Stimulated activated naive CD8-positive, alpha-beta T cell treated with anti-CD3 and anti-CD28 coated beads, Interleukin-15, Interleukin-2, amounts not matched to agents 100 U/mL and 50 U/mL, for 24 hours (primary cell): ENCODE measurements at regions not wholly inside any gene's neighbourhood (a gene's known extent, or its start where the extent isn't known, plus 50 kb on each side); places are given as distances from the start of the nearest gene placed in this dataset.

Experiments
- ATAC-seq: fragments of 150-1000 bp; cut with Tn5 transposase; one replicate; pipeline ENCODE4 v1.10.0; 2021
- DNase-seq: peaks from one replicate; pipeline ENCODE4 v3.0.0; 2021

DNA sequence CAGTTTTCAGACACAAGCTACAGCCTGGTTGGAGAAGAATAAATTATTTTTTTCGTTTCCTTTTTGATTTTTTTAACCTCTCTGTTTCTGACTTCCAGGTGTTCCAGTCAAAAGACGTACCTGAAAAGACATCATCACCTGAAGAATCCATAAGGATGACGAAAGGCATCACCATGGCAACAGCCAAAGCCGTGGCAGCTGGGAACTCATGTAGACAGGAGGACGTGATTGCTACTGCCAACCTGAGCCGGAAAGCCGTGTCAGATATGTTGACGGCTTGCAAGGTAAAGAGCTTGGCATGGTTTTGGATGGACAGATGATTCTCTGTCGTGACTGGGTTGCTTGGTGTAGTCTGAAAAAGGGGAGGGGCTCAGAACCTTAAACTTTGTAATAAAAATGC lies 237.0 kb upstream of the TPM1 start:
- ATAC-seq: no peak

DNA sequence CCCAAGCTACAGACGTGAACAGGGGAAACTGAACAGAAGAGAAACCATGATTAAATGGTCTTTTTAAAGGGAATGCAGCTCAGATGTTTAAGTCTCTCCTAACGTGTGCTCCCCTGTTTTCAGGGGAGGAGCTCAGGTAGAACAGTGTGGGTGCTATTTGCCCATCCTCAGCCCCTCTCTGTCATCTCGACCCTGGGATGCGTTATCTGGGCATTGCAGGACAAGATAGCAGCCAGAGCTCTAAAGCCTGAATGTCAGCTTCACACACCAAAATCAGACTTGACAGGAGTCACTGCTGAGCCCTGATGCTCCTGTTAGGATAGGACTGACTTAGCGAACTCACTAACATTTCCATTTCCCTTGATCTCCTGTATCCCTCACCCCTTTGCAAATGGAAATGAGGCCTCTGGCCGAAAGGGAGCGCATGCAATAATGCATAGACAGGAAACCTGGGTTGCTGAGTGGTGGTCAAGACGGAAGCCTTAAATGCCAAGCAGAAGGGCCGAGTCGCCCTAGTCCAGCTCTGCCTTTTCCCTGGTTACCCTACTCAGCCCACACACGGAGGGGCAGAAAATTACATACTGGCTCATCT lies 234.9 kb upstream of the TPM1 start:
- no peak for DNase-seq
- ATAC-seq: no peak

More for the DNA sequence above, 237.0 kb upstream of the TPM1 start:
- no peak for DNase-seq

DNA sequence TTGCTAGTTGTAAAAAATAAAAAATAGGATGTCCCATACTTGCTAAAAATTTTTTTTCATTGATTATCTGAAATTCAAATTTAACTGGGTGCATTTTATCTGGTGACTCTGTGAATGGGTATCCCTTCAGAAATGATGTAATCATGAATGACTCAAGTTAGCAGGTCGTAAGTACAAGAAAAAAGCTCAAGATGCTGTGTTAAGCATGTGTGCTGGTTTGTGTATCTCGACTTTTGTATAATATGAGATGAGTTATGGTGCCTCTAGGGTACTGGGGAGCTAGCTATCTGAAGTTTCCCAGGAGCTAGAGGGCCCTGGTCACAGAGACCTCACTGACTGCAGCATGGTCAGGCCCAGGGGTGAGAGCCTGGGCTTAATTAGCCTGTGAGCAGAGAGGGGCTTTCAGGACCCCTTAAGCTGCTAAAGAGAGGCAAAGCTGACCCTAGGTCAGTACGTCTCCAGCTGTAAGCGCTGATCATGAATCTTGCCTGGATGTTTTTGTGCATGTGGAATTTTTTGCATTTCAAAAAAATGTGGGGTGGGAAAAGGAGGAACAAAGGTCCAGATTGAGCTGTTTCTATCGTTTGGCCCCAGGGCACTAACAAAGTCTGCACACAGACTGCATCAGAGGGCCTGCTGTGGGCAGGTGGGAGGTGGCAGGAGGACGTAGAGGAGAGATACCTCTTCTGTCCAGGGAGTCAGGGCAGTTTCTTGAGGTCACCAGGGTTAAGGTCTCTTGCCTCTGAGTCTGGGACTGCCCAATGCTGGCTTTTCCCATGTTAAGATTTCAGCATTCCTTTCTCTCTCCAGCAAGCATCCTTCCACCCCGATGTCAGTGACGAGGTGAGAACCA lies 233.2 kb upstream of the TPM1 start:
- DNase-seq: no peak
- no peak for ATAC-seq

DNA sequence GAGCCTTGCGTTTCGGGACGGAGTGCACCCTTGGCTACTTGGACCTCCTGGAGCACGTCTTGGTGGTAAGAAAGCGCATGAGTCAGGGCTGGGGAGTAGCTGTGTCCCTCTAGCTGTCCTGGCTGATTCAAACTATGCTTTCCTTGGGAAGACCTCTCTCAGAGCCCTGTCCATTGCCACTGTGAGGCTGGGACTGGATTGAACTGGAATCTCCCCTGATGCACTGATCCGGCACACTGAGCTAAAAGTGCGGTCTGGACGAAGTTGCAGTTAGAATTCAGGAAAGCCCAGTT lies 232.6 kb upstream of the TPM1 start:
- DNase-seq (no peak), ATAC-seq (no peak)

DNA sequence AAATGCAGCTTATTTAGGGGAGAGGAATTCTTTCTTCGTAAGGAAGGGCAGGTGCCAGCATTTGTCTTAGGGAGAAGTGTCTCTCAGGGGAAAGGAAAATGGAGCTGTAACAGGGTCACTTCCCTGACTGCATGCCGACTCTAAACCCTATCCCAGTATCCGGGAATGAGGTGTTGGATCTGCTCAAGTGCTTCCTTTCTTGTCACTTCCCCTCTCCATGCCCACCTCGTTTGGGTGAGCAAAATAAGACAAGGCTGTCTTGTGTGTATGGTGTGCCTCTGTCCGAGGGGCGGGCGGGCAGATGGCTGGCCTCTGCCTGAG lies 230.1 kb upstream of the TPM1 start:
- ATAC-seq: no peak
- no peak for DNase-seq

DNA sequence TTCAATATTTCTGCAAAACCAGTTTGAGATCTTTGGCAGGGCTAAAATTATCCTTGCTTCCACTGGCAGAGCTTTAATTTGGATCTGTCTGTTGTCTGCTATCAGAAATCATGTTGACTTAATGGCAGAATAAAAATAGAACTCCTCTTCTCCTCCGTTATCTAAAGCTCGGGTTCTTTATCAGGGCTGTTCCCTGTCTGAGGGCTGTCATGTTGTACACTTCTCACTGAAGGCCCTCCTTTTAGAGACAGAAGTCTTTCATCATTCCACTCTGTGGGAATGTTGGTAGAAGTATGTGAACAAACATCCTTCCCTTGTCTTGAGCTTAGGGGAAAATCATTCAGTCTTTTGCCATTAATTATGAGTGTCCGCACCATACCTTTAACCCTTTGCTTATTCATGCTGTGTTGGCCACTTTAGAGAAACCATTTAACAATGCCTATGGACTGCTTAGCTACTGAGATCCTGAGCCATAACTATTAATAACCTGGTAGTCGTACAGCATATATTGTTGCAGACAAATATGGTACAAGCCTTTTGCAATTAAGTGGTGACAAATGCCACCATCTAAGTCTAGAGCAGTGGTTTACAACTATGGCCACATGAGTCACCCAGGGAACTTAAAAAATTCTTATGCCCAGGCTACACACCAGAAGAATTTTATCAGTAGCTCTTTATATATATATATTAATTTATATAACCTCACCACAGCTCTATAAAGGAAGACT lies 226.0 kb upstream of the TPM1 start:
- DNase-seq: no peak
- ATAC-seq: no peak

DNA sequence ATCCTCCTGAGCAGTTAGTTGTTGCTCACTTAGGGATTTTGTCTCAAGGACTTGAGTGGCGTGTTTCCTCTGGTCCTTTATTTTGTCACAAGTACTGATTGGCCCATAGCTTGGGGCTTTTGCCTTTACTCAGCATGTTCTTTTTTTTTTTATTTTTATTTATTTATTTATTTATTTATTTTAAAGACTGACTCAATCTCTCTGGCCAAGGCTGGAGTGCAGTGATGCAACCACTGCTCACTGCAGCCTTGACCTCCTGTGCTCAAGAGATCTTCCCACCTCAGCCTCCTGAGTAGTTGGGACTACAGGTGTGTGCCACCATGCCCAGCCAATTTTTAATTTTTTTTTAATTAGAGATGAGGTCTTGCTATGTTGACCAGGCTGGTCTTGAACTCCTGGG lies 223.9 kb upstream of the TPM1 start:
- no peak for DNase-seq
- no peak for ATAC-seq

DNA sequence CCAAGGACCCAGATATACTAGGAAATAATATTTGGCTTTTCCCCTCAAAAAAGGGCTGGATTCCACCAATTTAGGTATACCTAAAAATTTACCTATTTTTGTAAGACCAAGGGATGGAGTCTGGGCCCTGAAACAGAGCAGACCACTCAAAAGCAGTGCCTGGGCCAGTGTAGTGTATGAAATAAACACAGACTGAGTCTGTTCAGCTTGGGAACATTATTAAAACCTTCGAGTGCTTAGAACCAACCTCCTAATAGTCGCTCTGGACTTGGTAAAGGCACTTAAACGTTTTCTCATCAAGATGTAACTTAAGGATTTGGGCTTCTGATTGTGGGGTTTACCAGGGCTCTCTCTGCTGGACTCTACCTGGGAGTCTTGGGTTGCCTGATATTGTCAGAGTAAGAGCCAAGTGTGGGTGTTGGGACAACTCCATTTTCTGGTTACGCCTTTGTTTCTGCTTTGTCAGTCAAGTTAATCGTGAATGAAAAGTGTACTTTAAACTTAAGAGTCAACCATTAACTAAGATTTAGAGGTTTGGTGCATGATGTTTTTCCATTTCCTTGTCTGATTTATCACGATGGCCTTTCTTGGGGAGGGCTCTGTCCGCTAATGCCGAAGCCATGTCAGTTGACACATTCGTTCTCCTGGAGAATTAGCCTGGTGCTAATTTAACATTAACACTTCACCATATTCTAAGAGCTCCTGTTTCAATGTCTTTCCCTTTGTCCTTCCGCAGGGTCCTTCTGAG lies 221.0 kb upstream of the TPM1 start:
- ATAC-seq: no peak
- no peak for DNase-seq

DNA sequence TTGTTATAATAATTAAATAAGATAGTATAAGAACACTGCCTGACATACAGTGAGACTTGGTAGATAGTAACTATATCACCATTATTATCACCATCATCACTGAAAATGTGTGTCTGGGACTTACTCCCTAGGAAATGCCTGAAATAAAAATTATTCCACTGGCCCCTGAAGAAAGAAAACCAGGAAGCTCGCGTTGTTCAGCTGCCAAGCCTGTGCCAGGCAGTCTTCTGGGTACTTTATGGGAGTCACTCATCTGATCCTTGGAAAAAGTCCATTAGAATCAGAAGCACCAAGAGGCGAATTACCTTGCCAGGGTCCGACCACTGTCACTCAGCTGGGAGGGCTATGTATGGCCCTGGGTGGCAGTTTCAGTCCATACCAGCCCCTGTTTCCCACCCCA lies 220.3 kb upstream of the TPM1 start:
- no peak for DNase-seq
- no peak for ATAC-seq

DNA sequence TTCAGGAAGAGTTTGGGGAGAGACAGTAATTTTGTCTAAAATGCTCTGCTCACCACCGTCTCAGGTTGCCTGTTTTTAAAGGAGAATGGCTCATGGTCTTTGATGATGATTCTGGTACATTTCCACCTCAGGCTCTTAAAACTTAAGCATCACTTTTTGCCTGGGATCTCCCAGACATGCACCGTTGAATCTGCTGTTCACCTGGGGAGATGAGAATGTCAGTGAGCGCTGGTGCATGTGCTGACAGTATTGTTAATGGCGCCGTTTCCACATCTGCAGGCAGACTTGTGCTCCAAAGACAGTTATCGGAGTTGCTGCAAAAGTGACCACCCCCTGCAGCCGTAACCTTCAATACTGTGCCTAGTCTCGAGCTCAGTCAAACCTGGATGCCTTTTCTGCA lies 219.0 kb upstream of the TPM1 start:
- no peak for ATAC-seq

DNA sequence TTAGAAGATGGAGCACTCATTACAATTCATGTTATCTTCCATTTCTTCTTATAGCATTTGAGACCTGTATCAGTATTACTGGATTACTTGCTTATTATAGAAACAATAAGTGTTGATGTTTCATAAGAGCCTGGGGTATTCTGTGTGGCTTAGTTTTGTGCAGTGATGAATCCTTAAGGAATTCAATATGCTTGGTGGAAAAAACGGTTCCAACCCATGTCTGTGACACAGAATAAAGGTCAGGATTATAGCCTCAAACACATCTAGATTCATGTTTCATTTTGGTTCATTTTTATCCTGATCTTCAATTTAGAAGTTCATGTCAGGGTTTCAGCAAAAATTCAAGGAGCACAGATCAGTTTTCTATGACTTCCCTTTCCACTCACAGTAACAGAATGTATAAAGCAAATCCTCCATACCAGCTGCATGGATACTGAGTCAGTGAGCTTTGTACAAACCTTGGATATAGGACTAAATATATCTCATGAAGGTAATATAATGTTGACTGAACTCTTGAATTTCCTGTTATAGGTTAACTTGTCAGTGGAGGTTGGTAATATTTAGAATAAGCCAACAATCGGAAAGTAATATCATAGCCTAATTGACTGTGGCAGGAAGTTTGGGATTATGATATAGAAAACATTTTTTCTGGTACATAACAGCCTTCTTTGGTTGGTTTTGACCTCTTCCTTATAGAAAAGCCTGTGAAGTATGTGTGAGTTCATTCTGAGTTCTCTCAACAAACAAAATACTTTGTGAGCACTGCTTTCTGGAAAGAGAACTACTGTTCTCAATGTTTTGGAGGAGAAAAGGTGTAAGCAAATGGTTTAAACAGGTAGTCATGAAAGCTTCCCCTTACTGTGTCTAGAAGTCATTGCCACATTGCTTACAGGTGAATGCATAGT lies 218.2 kb upstream of the TPM1 start:
- no peak for DNase-seq

More for the DNA sequence above, 219.0 kb upstream of the TPM1 start:
- no peak for DNase-seq

DNA sequence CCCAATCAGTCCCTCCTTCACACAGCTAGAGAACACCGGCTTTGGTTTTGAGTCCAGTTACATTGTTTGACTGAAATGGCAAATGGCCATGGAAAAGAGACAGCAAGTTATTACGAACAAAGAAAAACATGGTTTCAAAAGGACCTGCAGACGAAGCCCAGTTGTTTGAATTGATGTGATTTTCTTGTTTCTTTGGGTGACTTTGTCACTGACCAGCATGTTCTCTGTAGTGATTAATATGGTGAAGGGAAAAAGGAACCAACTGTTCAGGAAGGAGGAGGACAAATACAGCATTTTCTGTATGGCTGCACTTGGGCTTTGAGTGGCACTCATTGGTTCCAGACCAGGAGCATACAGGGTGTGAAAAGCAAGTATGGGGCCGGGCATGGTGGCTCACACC lies 217.4 kb upstream of the TPM1 start:
- no peak for DNase-seq
- ATAC-seq: no peak

More for the DNA sequence above, 218.2 kb upstream of the TPM1 start:
- ATAC-seq: no peak

DNA sequence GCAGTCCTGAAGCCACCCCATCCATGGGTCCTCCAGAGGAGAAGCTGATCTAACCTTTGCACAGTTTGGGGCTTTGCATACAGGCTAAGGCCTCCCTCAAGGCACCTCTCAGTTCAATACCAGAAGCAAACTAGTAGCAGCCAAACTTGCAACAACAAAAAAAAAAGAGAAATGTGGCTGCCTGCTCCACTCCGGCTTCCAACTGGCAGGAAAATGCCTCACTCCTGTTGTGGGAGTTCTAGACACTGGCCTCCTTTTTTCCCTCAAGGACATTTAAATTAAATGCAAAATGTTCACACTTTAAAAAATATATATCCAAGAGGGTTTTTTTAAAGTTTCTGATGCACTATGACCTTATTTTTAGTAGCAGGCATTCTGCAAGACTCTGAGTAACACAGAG lies 216.0 kb upstream of the TPM1 start:
- no peak for ATAC-seq
- DNase-seq: no peak

DNA sequence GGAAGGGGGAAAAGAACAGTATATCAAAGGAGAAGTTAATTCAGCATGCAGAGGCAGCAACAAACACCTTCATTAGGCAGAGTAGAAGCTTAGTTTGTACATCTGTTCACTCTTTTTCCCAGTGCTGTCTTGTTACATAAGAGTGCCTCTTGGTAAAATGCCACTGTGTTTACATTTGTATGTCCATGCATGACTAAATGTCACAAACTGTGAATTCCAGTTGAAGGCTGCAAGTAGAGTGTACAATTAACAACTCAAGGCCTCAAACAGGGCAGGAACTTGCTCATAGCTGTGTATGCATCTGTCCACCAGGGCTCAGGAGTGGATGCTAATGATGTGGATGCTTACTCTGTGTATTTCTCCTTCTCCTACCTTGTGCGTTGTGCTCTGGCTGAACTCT lies 214.2 kb upstream of the TPM1 start:
- DNase-seq: no peak
- ATAC-seq: no peak

DNA sequence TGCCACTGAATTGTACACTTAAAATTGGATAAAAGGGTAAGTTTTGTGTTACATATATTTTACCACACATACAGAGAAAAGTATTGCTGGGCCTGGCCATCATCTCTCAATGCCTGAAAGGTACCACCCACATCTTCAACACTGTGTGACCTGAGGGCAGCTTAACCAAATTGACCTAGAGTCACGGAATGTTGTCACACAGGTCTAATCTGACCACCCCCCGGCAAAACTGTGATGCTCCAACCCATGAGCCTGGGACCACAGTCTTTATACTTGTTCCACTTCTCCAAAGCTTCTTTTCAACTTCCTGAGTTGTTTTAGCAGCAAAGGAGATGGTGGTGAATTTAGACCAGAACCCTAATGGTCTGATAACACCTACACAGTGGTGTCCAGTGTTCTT lies 210.3 kb upstream of the TPM1 start:
- no peak for ATAC-seq

DNA sequence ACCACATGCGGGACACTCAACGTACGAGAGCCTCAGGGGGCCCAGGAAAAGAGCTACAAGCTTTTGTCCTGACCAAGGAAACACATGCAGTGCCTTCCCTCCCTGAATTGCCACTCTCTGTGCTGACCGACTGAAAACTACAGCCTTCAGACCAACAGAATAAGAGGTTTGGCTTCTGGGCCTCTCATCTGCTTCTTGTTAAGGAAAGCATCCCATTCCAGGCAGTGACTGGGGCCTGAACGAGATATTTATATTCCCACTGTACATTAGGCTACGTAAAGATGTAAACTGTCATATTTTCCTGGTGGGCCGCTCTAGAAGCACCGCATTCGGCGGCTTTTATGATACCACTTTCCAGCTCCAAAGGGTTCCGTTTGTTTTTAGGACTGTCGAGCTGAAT lies 208.9 kb upstream of the TPM1 start:
- no peak for ATAC-seq
- no peak for DNase-seq

More for the DNA sequence above, 210.3 kb upstream of the TPM1 start:
- no peak for DNase-seq

DNA sequence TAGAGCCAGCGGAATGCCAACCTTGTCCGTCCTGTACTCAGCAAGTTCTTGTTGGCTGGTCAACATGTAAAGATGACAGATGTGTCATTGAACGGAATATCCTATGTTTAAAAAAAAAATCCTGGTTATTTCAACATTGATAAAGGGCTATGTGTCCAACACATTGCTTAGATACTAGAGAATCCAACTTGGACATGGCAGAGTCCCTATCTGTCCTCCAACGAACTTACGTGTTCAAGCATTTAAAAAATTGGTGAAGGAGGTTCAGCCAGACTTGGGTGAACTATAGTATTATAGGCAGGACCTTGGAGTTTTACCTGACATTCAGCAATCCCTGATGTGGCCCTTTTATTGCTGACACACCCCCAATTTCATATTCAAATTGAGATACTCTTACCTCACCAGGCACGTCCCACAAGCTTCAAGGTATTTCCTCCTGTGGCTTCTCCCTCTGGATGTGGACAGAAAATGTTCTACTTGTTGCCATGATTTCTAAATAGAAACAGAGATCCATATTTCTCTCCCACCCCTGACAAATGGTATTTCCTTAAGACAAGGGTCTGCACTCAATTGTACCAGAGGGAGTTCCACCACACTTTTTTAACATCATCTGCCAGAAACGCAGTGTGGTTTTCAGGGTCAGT lies 207.7 kb upstream of the TPM1 start:
- no peak for ATAC-seq

DNA sequence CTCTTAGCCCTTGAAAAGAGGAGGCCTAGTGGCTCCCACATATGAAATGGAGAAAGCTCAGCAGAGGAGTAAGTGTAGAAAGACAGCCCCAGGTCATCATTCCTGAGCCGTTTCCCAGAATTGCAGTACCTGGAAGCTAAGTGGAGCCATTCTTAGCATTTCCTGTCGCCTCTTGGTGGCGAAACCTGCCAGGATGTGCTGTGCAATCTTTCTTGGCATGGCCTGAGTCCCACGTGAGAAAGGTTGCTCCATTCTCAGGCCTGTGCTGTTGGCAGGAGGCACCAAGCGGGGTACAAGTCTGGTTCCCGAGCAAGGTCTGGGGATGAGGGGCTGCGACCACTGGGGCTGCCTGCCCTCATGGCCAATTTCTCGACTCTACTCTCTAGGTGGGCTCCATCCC lies 207.2 kb upstream of the TPM1 start:
- ATAC-seq: no peak
- no peak for DNase-seq

More for the DNA sequence above, 207.7 kb upstream of the TPM1 start:
- DNase-seq: no peak

DNA sequence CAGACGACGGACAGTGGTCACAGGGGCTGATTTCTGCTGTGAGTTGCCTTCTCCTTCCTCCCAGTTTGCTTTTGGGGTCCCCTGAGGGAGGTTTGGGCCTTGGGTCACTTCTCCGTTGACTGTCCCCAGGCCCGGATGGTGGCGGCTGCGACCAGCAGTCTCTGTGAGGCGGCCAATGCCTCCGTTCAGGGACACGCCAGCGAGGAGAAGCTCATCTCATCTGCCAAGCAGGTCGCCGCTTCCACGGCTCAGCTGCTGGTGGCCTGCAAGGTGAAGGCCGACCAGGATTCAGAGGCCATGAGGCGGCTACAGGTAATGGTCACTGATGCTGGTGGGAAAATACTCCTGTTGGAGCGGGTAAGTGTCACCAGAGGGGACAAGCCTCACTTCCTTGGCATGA lies 206.8 kb upstream of the TPM1 start:
- no peak for ATAC-seq
- no peak for DNase-seq

DNA sequence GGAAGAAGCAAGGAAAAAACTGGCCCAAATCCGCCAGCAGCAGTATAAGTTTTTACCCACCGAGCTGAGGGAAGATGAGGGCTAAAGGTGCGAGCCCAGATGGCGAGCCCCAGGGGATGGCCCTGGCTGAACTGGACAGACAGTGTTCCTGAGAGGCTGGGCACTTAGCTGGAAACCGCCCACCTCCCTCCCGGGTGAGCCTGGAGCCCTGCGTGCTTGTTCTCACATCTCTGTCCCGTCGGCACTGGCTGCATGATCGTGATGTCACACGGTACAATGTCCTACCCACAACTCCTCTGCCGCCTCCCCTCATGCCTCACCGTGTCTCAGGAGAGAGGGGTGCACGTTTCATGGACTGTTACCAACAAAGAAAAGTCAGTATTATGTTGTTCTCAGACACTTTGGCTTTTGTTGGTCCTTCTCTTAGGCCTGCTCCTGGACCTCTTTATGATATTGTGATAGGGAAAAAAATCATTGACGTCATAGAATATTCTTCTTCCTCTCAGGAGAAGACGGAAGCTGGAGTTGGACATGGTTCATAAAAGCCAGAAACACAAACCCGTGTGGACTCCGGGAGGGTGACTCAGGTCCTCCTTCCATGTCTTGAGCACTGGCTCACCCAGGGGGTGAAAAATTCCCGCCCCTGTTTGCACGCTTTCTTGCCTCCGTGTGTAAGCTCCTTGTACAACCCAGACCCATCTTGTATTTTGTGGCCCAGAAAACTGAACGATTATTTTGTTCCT lies 201.8 kb upstream of the TPM1 start:
- no peak for ATAC-seq
- DNase-seq: no peak

DNA sequence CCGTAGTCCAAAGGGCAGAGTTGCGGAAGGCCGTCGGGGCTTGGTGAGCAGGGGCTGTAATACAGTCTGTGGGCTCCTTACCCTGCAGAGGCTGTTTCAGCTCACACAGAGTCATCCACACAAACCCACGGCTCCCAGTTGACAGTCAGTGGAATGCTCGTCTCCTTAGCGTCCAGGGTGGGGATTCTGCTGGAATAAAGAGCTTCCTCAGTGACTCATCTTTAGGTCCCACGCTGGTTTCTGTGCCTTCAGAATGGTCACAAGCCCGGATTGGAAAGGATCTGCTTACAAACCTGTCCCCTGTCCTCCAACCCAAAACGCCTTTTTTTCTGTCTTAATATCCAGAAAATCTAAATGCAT lies 201.3 kb upstream of the TPM1 start:
- DNase-seq (no peak), ATAC-seq (no peak)
